K562 (cell line): ENCODE measurements at regions not wholly inside any gene's neighbourhood (a gene's known extent, or its start where the extent isn't known, plus 50 kb on each side); places are given as distances from the start of the nearest gene placed in this dataset.

Experiments
- ATAC-seq: fragments of 200-7000 bp; cut with Tn5 transposase; 3 replicates; pipeline ENCODE4 v1.9.1; 2020; ENCODE audit warnings: moderate library complexity
- BruUV-seq: library from RNA; stranded (reverse); fragments of 400-500 nt; replicated peaks from 2 replicates; lab custom pipeline; 2021; lab: Mats Ljungman, UMichigan
- CTCF ChIA-PET: fragments of 300-600 bp; formaldehyde crosslinking; extraction: SDS; loops from one replicate; lab custom pipeline; 2021; ENCODE audit warnings: low intra/inter-chr PET ratio; lab: Yijun Ruan, JAX
- POLR2A ChIA-PET: fragments of 300-600, 350-650 bp; sonication (Branson Sonifier 250); formaldehyde crosslinking; extraction: SDS; loops from one replicate; lab custom pipeline; 2021; ENCODE audit warnings: antibody characterized with exemption, inconsistent platforms; lab: Yijun Ruan, JAX
- DNase-seq, 4 experiments: peaks; one replicate each; pipeline versions ENCODE4 v3.0.0 to v3.0.0-alpha.2; 2011 to 2018; ENCODE audit warnings: low spot score in 3 of 4, mixed read lengths in 3 of 4; ENCODE audit errors: extremely low read depth in 1 of 4
- FAIRE-seq: peaks from 2 replicates; lab custom pipeline; 2011; peaks lifted over from hg19 to GRCh38; lab: Jason Lieb, UNC
- H2AFZ ChIP-seq: 2 replicates; pipeline ENCODE4 v1.6.0; 2011; ENCODE audit warnings: low read depth, low read length, control low read depth, inconsistent platforms
- H3K27ac ChIP-seq: fragments of 200-600 bp; 3 replicates; pipeline ENCODE4 v1.8.0; 2011; ENCODE audit warnings: low read depth, mild to moderate bottlenecking, control low read depth, inconsistent platforms, low read length, moderate library complexity, mixed read lengths; ENCODE audit errors: extremely low read depth
- H3K27me3 ChIP-seq, 2 experiments: fragments of 300-600 bp in 1 of 2; 2 replicates in 1 of 2; 3 replicates in 1 of 2; pipeline versions ENCODE4 v1.6.0 to v1.8.0; 2011; ENCODE audit warnings: inconsistent platforms in 2 of 2, low read length in 2 of 2, mild to moderate bottlenecking in 1 of 2, mixed read lengths in 1 of 2, moderate library complexity in 1 of 2; ENCODE audit not compliant: control insufficient read depth in 2 of 2, insufficient read depth in 2 of 2
- H3K36me3 ChIP-seq: fragments of 300-600 bp; 3 replicates; pipeline ENCODE4 v1.8.0; 2011; ENCODE audit warnings: mild to moderate bottlenecking, low read length, inconsistent platforms; ENCODE audit not compliant: control insufficient read depth, insufficient read depth
- H3K4me1 ChIP-seq, 2 experiments: fragments of 200-600 bp in 1 of 2; replicated peaks in 1 of 2; 2 replicates in 1 of 2; 3 replicates in 1 of 2; pipeline versions ENCODE4 v1.5.1 to v1.8.0; 2011; ENCODE audit warnings: inconsistent platforms in 2 of 2, low read length in 2 of 2, mild to moderate bottlenecking in 1 of 2, mixed read lengths in 1 of 2, moderate library complexity in 1 of 2; ENCODE audit not compliant: control insufficient read depth in 2 of 2, insufficient read depth in 2 of 2
- H3K4me2 ChIP-seq: 2 replicates; pipeline ENCODE4 v1.6.1; 2011; ENCODE audit warnings: low read length, control low read depth, inconsistent platforms, mixed read lengths; ENCODE audit not compliant: insufficient read depth
- H3K4me3 ChIP-seq: fragments of 200-600 bp; sonication (generic), shearing (Covaris generic); 2 replicates; pipeline ENCODE4 v1.5.1; 2016; ENCODE audit warnings: control low read depth, inconsistent platforms
- H3K79me2 ChIP-seq: fragments of 200-600 bp; 3 replicates; pipeline ENCODE4 v1.8.0; 2011; ENCODE audit warnings: low read length, inconsistent platforms; ENCODE audit not compliant: control insufficient read depth, insufficient read depth
- H3K9ac ChIP-seq, 2 experiments: 2 replicates each; pipeline versions ENCODE4 v1.6.0 to v1.6.1; 2011; ENCODE audit warnings: low read depth in 2 of 2, low read length in 2 of 2, control low read depth in 1 of 2, inconsistent platforms in 1 of 2, mild to moderate bottlenecking in 1 of 2, mixed read lengths in 1 of 2; ENCODE audit not compliant: insufficient read depth in 1 of 2
- H3K9me1 ChIP-seq: one replicate; pipeline ENCODE4 v1.6.0; 2011; ENCODE audit warnings: inconsistent platforms, mild to moderate bottlenecking, low read length, moderate library complexity; ENCODE audit not compliant: control insufficient read depth, insufficient read depth
- H3K9me3 ChIP-seq: replicated peaks from 2 replicates; pipeline ENCODE4 v1.5.1; 2011; ENCODE audit warnings: low read depth, low read length, inconsistent platforms; ENCODE audit not compliant: control insufficient read depth, insufficient read depth
- H4K20me1 ChIP-seq: replicated peaks from 2 replicates; pipeline ENCODE4 v1.6.1; 2011; ENCODE audit warnings: low read length, inconsistent platforms, mixed read lengths; ENCODE audit not compliant: control insufficient read depth, insufficient read depth
- TAL1 ChIP-seq: fragments of 450-650 bp; IDR thresholded peaks from 2 replicates; pipeline ENCODE4 v1.6.1; 2016; ENCODE audit warnings: mild to moderate bottlenecking
- WGBS: fragments of 100-300 bp; shearing (Covaris generic); methylation state at CpG from one replicate; pipeline ENCODE4 v1.1.6; 2016; ENCODE audit warnings: low coverage, mixed read lengths; ENCODE audit not compliant: insufficient coverage; ENCODE audit errors: missing lambda C conversion rate; 5-methylcytosine and 5-hydroxymethylcytosine counted together
- in situ Hi-C: fragments of 300-500 bp; cut with MboI; formaldehyde crosslinking; loops from 4 replicates; pipeline ENCODE4 v1.15.0; 2018; ENCODE audit warnings: inconsistent platforms, mixed read lengths
- intact Hi-C: fragments of 100-400 bp; cut with micrococcal nuclease; formaldehyde crosslinking; loops from 2 replicates; pipeline ENCODE4 v1.14.2; 2022
- TF ChIP-seq, protein P1 (sequence below), 2 experiments: fragments of 450-650 bp in 1 of 2; sonication (generic) in 1 of 2; formaldehyde crosslinking in 1 of 2; IDR thresholded peaks in 1 of 2; conservative IDR thresholded peaks in 1 of 2; 2 replicates each; pipeline versions ENCODE4 v1.6.1 to v1.8.1; 2016 to 2023; ENCODE audit warnings: mild to moderate bottlenecking in 2 of 2, moderate library complexity in 2 of 2, inconsistent platforms in 1 of 2, missing genetic modification reagents in 1 of 2

DNA sequence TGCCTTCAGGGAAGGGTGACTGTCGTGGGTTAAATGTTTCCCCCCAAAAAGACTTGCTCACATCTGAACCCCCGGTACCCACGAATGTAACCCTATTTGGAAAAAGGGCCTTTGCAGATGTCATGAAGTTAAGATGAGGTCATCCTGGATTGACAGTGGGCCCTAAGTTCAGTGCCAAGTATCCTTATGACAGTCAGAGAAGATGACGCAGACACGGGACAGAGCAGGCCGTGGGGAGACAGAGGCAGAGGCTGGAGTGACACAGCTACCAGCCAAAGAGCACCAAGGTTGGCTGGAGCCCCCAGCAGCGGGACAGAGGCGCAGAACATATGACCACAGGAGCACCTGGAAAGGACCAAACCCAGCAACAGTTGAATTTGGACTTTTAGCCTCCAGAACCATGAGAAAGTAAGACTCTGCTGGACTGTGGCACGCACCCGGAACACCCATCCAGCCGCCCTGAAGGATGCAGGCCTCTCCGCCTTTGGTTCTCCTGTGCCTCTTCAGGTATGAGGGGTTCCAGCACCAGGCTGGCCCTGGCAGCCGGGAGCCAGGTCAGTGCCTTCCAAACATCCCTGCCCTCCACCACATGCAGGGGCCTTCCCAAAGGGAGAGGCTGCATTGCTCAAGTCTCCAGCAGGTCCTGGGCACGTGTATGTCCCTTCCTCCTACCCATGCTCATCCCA lies 104.0 kb downstream of the FOXL1 start:
- Histone ChIP-seq H3K27ac (no peak overlapping the region), H3K27me3 (peaks cover 15 to 43% of the 10 kb centered on the region in 2 experiments; a peak in 4 of 5 replicates), H3K9me1 (no peaks in the 10 kb centered on the region), H3K36me3 (no peaks in the 10 kb centered on the region), H3K79me2 (no peaks in the 10 kb centered on the region), H3K4me2 (no peak overlapping the region), H3K4me1 (peaks cover 0 to 5% of the 10 kb centered on the region in 2 experiments; a peak in 1 of 5 replicates), H4K20me1 (no peaks in the 10 kb centered on the region), H3K4me3 (no peak overlapping the region), H3K9me3 (no peaks in the 10 kb centered on the region), H3K9ac (no peak overlapping the region), H2AFZ (no peak overlapping the region)
- DNase-seq: no peak
- ChIA-PET CTCF (no interaction called here), POLR2A (no interaction called here)
- no peak for ATAC-seq
- in situ Hi-C loops (no loop called here), intact Hi-C loops (no loop called here)
- WGBS: 2% methylated on average over 14 of the region's 14 CpGs
- TF ChIP-seq, protein P1, sequence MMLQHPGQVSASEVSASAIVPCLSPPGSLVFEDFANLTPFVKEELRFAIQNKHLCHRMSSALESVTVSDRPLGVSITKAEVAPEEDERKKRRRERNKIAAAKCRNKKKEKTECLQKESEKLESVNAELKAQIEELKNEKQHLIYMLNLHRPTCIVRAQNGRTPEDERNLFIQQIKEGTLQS (IDR thresholded peaks at IDR 0.05): peak; percentile 19; the same call in 1 of the 2 replicates
- TF ChIP-seq, protein P1 (CRISPR knock-in tag; conservative IDR thresholded peaks at IDR 0.05): no peak
- TF ChIP-seq TAL1: no peak
- BruUV-seq: no TSS peak
- no peak for FAIRE-seq
